GM12891 (cell line): ENCODE measurements at regions not wholly inside any gene's neighbourhood (a gene's known extent, or its start where the extent isn't known, plus 50 kb on each side); places are given as distances from the start of the nearest gene placed in this dataset.

ENCODE experiments used
- DNase-seq: peaks from one replicate; pipeline ENCODE4 v3.0.0; 2011; ENCODE audit warnings: low spot score; ENCODE audit not compliant: insufficient read length
- FAIRE-seq: peaks from 2 replicates; lab custom pipeline; 2011; peaks lifted over from hg19 to GRCh38; lab: Jason Lieb, UNC
- PAX5 ChIP-seq: IDR thresholded peaks from 2 replicates; pipeline ENCODE4 v1.6.1; 2011; ENCODE audit warnings: low read length, moderate library complexity, mild to moderate bottlenecking; ENCODE audit not compliant: insufficient read depth, severe bottlenecking
- POLR2A ChIP-seq: IDR thresholded peaks from 2 replicates; pipeline ENCODE4 v1.6.1; 2011; ENCODE audit warnings: low read depth, low read length, control low read depth
- POLR2AphosphoS5 ChIP-seq: IDR thresholded peaks from 2 replicates; pipeline ENCODE4 v1.6.1; 2011; ENCODE audit warnings: low read depth, low read length, control low read depth
- POU2F2 ChIP-seq: IDR thresholded peaks from 2 replicates; pipeline ENCODE4 v1.6.1; 2011; ENCODE audit warnings: low read depth, mild to moderate bottlenecking, control low read depth, low read length, moderate library complexity
- SPI1 ChIP-seq: IDR thresholded peaks from 2 replicates; pipeline ENCODE4 v1.6.1; 2011; ENCODE audit warnings: low read depth, low read length, control low read depth
- TAF1 ChIP-seq: IDR thresholded peaks from 2 replicates; pipeline ENCODE4 v1.6.1; 2011; ENCODE audit warnings: low read depth, low read length, control low read depth

DNA sequence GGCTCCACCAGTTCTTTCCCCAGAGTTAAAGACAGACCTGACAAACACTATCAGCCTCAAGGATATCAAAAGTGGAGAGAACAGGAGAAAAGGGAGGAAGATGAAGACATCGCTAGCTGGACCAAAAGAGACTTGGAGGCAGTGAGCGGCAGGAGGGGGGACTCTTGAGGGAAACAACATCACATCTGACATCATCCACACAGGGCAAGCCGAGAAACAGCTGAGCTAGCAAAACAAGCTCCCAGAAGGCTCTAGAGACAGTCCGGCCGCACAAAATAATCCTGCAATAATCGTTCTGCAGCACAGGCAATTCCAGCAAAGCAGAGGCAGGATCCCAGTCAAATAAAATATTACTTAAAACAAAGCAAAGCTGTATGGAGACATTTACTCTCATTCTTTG is 239.8 kb downstream of the EN1 start:
- TF ChIP-seq POU2F2 (no peak), POLR2A (no peak), TAF1 (no peak), POLR2AphosphoS5 (no peak), PAX5 (no peak), SPI1 (no peak)
- no peak for DNase-seq
- FAIRE-seq, result no peak

DNA sequence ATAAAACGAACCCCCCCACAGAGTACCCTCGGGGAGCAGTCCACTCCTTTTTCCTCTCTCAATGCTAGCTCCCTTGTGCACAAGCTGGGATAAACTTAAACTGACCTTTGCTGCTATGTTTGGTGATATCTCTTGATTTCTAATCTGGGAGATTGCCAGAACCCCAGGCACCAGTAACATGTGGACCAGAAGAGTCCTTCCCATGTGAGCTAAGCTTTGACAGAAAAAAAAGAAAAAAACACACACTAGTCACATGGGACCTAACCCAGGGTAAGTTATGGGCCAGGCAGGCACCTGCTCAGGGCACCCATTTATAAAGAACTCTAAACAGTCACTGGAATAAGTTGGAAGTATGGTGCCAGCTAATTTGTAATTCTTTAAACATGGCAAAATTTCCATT is 242.6 kb downstream of the EN1 start:
- TF ChIP-seq PAX5 (no peak), TAF1 (no peak)
- DNase-seq (no peak), FAIRE-seq (no peak)

DNA sequence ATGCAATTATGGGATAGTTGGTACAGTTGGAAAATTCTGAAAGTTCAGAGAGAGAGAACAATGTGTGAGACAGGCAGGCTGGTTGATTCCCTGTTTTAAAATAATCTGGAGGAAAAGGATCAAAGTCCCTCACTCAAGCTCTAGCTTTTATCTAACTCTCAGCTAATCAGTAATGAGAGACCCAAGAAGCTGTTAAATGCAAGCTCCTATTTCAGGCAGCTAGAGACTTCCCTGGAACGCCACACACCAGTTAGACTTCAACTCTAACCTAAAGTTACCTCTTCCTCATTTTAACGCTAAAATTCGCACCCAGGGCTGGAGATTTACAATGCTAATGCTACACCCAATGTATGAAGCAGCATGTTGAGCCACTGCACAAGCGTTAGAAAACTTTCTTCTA is 243.1 kb downstream of the EN1 start:
- FAIRE-seq (no peak), DNase-seq (no peak)
- no peak for TF ChIP-seq POLR2AphosphoS5
- TF ChIP-seq TAF1, result no peak
- no peak for TF ChIP-seq POU2F2
- no peak for TF ChIP-seq POLR2A
- TF ChIP-seq PAX5, result no peak
- TF ChIP-seq SPI1, result no peak

DNA sequence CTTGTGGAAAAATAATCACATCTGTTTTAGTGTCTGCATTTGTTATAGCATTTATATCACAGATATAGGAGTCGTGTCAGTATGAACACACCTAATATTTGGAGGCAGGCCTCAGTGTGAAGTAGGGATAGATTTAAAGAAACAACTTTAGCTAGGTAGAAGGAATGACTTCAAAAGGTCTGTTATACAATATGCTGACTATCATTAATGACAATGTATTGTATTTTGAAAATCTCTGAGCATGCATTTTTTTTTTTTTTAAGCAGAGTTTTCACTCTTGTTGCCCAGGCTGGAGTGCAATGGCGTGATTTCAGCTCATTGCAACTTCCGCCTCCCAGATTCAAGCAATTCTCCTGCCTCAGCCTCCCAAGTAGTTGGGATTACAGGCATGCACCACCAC is 248.3 kb downstream of the EN1 start:
- TF ChIP-seq POLR2AphosphoS5 (no peak), TAF1 (no peak), SPI1 (no peak), POU2F2 (no peak), POLR2A (no peak), PAX5 (no peak)
- FAIRE-seq (no peak), DNase-seq (no peak)

DNA sequence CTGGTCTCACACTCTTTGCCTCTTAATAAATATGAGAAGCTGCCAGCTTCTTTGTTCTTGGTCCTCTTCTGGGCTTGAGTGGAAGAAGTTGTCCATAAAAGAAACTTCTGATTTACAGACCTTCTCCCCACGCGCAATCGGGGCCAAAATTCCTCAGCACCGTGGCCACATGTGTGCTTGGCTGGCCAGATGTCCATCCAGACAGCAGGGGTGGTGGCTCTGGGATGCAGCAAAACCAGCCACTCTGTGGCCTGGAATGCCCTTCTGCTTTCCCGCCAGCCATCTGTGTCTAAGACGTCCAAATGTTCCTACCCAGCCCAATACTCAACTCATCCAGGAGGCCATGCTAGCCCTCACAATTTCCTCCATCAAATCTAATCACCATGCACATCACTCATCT is 250.8 kb downstream of the EN1 start:
- TF ChIP-seq POLR2AphosphoS5 (no peak), POU2F2 (no peak), POLR2A (no peak), TAF1 (no peak), PAX5 (no peak), SPI1 (no peak)
- DNase-seq, result no peak
- no peak for FAIRE-seq

DNA sequence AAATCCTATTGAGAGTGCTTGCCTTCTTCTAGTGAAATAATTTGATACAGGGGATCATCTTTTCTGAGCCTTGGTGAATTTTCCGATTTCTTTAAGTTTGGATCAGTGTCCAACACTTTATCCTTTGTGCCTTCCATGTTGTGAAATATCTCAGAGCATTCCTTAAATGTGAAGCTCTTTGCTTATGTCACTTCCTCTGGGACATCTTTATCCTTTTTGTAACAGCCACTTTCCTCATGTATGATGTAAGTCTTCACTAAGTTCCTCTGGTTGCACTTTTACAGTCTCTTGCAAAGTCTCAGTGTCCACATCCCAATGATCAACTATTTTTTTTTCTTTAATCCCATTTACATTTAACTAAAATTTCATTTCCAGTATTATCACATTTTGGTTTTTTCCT is 254.2 kb downstream of the EN1 start:
- TF ChIP-seq POLR2AphosphoS5 (no peak), TAF1 (no peak), SPI1 (no peak), POLR2A (no peak), PAX5 (no peak), POU2F2 (no peak)
- no peak for FAIRE-seq
- no peak for DNase-seq

DNA sequence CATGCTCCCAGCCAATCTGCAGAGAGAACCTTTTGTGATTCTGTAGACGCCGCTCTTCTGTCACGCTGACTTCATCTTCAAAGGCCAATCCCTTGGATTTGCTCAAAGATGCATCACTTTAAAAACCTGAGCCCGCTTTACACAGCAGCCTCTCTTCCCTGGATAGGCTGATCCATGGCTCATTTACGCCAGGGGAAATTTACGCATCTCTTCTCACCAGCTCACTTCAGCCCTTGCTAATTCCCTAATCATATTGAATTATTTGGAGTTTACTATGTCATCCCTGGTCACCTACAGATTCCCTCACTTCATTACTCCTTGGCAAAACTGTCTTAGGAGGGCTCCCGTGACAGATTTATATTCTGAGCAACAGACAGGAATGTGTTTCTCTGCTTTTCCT is 256.2 kb downstream of the EN1 start:
- TF ChIP-seq POLR2AphosphoS5 (no peak), PAX5 (no peak), POU2F2 (no peak), TAF1 (no peak), POLR2A (no peak), SPI1 (no peak)
- FAIRE-seq (no peak), DNase-seq (no peak)

DNA sequence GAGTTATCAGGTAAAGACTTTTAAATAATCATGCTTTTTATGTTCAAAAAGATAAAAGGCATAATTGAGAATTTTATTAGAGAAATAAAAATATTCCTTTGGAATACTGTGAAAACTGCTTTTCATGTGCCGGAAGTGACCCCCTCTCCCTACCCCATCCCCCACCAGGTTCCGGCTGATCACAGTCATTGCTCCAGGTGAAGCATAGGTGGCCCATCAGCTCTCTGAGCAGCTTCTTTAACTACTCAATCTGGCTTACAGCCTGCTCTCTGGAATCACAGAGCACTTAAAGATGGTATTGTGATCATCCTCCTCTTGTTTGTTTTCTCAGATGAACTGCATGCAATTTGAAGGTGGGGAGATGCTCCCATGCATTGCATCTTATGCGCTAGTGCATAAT is 257.7 kb downstream of the EN1 start:
- TF ChIP-seq POU2F2, result no peak
- no peak for TF ChIP-seq SPI1
- TF ChIP-seq TAF1, result no peak
- TF ChIP-seq PAX5, result no peak
- no peak for TF ChIP-seq POLR2AphosphoS5
- TF ChIP-seq POLR2A, result no peak
- DNase-seq, result no peak
- FAIRE-seq, result no peak

DNA sequence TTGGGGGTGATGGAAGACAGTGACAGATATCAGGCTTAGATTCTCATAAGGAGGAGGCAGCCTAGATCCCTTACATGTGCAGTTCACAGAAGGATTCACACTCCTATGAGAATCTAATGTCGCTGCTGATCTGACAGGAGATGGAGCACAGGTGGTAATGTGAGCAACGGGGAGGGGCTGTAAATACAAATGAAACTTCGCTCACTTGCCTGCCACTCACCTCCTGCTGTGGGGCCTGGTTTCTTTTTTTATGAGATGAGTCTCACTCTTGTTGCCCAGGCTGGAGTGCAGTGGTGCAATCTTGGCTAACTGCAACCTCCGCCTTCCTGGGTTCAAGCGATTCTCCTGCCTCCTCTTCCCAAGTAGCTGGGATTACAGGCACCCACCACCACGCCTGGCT is 258.6 kb downstream of the EN1 start:
- FAIRE-seq (no peak), DNase-seq (no peak)
- no peak for TF ChIP-seq POU2F2
- no peak for TF ChIP-seq POLR2A
- TF ChIP-seq SPI1, result no peak
- no peak for TF ChIP-seq PAX5
- TF ChIP-seq TAF1, result no peak
- no peak for TF ChIP-seq POLR2AphosphoS5

DNA sequence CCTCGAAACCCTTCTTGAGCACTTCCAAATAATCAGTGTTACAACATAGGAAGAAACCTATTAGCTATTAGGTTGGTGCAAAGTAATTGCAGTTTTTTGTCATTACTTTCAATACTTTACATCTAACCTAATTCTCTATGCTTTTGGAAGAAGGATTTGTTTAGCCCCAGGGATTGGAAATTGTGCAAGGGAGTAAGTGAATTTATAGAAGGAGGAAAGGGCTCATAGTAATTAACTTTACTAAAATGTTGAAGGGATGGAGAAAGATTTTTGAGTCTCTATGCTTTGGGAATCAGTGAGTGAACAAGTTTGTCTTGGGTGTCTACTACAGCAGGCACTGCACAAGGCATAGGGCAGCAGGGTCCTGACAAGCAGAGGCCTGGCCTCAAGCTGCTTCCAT is 261.1 kb downstream of the EN1 start:
- no peak for DNase-seq
- no peak for FAIRE-seq
- TF ChIP-seq PAX5, result no peak
- no peak for TF ChIP-seq POLR2A
- no peak for TF ChIP-seq POLR2AphosphoS5
- TF ChIP-seq TAF1, result no peak
- no peak for TF ChIP-seq SPI1
- TF ChIP-seq POU2F2, result no peak
